ENCODE measurements at regions not wholly inside any gene's neighbourhood (a gene's known extent, or its start where the extent isn't known, plus 50 kb on each side); places are given as distances from the start of the nearest gene placed in this dataset.

DNA sequence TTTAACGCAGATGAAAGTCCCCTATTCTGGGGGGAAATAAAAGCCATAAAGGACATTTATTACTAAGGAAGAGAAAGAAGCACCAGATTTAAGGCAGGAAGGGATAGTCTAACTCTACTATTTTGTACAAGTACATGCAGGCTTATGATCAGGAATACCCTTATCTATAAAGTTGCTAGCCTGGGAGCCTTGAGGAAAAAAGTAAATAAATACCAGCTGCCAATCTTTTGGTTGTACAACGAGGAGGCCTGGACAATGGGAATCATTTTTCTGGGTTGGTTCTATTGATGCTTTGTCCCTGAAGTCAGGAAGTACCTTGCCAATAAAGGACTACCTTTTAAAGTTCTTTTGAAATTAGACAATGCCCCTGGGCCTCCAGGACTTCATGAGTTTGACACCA lies 367.8 kb downstream of the LMO4 start:
- H3K4me3 ChIP-seq, result no peak overlapping the region
- H3K27ac ChIP-seq, result no peak overlapping the region
- no peaks in the 10 kb centered on the region for H3K36me3 ChIP-seq
- H3K9me3 ChIP-seq (replicated peaks), result no peaks in the 10 kb centered on the region
- H3K4me1 ChIP-seq, result no peaks in the 10 kb centered on the region
- no peak for DNase-seq
- no peaks in the 10 kb centered on the region for H3K27me3 ChIP-seq

- H3K36me3 ChIP-seq, result no peaks in the 10 kb centered on the region
- no peak for DNase-seq
- no peaks in the 10 kb centered on the region for H3K9me3 ChIP-seq (replicated peaks)
- H3K4me1 ChIP-seq, result no peaks in the 10 kb centered on the region
- H3K4me3 ChIP-seq, result no peak overlapping the region
- no peaks in the 10 kb centered on the region for H3K27me3 ChIP-seq
- H3K27ac ChIP-seq, result no peak overlapping the region
These were observed 373.8 kb downstream of the LMO4 start for GRCh38 chr1:87702455-87702854.

DNA sequence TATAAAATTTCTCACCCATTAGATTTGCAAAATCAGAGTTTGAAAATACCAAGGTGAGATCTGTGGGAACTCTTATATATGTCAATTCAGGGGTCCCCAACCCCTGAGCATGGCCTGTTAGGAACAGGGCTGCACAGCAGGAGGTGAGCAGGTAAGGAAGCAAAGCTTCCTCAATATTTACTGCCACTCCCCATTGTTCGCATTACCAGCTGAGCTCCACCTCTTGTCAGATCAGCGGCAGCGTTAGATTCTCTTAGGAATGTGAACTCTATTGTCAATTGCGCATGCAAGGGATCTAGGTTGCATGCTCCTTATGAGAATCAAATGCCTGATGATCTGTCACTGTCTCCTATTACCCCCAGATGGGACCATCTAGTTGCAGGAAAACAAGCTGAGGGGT lies 376.6 kb downstream of the LMO4 start:
- no peaks in the 10 kb centered on the region for H3K27me3 ChIP-seq
- no peaks in the 10 kb centered on the region for H3K36me3 ChIP-seq
- H3K4me1 ChIP-seq, result no peaks in the 10 kb centered on the region
- no peak overlapping the region for H3K4me3 ChIP-seq
- no peak overlapping the region for H3K27ac ChIP-seq
- no peak for DNase-seq
- H3K9me3 ChIP-seq (replicated peaks), result no peaks in the 10 kb centered on the region

DNA sequence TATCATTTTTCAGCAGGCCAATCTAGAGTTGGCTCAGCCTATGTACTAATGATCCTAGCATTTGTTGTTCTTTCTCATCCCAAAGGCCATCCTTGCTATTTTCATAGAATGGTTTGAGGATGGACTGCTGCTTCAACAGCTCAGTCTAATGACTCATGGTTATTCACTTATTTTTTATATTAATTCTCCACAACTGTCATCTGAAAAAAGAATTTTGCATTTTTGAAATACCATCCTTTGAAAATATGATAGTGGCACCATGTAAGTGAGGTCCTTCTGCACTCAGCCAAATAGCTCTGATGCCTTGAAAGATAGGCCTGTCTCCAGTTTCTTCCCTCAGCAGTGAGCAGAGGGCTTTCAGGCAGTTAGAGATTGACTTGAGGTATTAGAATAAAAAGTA lies 377.5 kb downstream of the LMO4 start:
- no peak for DNase-seq
- no peak overlapping the region for H3K4me3 ChIP-seq
- no peaks in the 10 kb centered on the region for H3K4me1 ChIP-seq
- H3K27me3 ChIP-seq, result no peaks in the 10 kb centered on the region
- H3K9me3 ChIP-seq (replicated peaks), result no peaks in the 10 kb centered on the region
- no peaks in the 10 kb centered on the region for H3K36me3 ChIP-seq
- H3K27ac ChIP-seq, result no peak overlapping the region

DNA sequence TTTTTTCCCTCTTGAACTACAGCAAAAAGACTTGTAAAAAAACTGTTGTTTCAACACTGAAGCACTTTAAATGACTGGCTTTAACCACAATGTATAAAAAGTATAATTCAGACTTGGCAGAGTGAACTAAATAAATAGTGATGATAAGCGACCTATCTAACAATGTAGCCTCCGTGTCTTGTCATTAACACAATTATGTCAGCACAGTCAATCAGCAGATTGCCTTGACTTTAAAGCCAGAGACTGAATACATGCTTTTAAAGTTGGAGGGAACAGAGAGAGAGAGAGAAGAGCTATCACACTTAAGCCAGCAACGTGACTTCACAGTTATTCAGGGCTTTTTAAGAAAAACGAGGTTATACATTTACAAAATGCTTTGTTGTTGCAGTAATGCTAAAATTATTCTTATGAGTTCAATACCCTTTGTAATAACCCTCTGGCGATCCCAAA lies 378.1 kb downstream of the LMO4 start:
- Histone ChIP-seq H3K4me1 (no peaks in the 10 kb centered on the region), H3K27me3 (no peaks in the 10 kb centered on the region), H3K9me3 (replicated peaks) (no peaks in the 10 kb centered on the region), H3K27ac (no peak overlapping the region), H3K36me3 (no peaks in the 10 kb centered on the region), H3K4me3 (no peak overlapping the region)
- no peak for DNase-seq

DNA sequence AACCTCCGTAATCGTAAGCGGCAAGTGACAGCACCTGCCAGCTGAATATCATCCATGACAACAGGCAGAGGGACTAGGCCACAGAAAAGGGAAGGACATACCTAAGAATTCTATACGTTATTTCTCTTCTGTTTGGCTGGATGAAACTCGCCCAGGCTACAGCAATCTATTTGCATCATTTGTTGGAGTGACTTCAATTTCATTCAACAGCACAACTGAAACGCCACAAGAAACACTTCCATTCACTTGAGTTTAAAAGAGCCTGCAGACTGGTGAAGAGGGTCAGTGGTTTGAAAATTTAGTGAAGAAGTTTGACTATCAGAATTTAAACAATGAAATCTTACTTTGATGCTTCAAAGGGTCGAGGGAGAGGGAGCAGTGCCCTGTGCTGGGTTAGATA lies 378.7 kb downstream of the LMO4 start:
- Histone ChIP-seq H3K36me3 (no peaks in the 10 kb centered on the region), H3K27ac (no peak overlapping the region), H3K9me3 (replicated peaks) (no peaks in the 10 kb centered on the region), H3K4me3 (no peak overlapping the region), H3K27me3 (no peaks in the 10 kb centered on the region), H3K4me1 (no peaks in the 10 kb centered on the region)
- no peak for DNase-seq

- Histone ChIP-seq H3K27ac (no peak overlapping the region), H3K4me1 (no peaks in the 10 kb centered on the region), H3K27me3 (no peaks in the 10 kb centered on the region), H3K36me3 (no peaks in the 10 kb centered on the region), H3K4me3 (no peak overlapping the region), H3K9me3 (replicated peaks) (no peaks in the 10 kb centered on the region)
- no peak for DNase-seq
These were observed 383.8 kb downstream of the LMO4 start for GRCh38 chr1:87712261-87713010.

DNA sequence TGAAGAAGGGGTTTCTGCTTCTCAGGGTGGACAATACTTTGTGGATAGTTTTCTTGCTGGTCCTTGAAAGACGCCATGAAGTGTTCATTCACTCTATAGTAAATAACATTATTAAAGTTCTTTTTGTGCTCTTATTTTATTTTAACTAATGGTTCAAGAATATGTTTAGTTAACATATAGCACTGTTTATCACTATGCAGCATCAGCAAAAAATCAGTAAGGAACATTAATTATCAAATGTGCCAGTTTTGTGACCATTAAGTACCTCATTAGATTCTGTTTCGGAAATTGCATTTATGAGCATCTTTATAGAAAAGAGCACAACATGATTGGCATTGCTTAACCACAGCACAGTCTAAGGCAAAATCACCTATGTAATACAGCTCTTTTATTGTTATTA lies 385.6 kb downstream of the LMO4 start:
- H3K4me1 ChIP-seq, result no peaks in the 10 kb centered on the region
- H3K36me3 ChIP-seq, result no peaks in the 10 kb centered on the region
- H3K4me3 ChIP-seq, result no peak overlapping the region
- H3K9me3 ChIP-seq (replicated peaks), result no peaks in the 10 kb centered on the region
- DNase-seq, result no peak
- no peaks in the 10 kb centered on the region for H3K27me3 ChIP-seq
- no peak overlapping the region for H3K27ac ChIP-seq

- no peak overlapping the region for H3K27ac ChIP-seq
- no peak for DNase-seq
- no peaks in the 10 kb centered on the region for H3K36me3 ChIP-seq
- H3K27me3 ChIP-seq, result no peaks in the 10 kb centered on the region
- H3K9me3 ChIP-seq (replicated peaks), result no peaks in the 10 kb centered on the region
- no peak overlapping the region for H3K4me3 ChIP-seq
- no peaks in the 10 kb centered on the region for H3K4me1 ChIP-seq
These were observed 386.4 kb downstream of the LMO4 start for GRCh38 chr1:87715052-87715451.

DNA sequence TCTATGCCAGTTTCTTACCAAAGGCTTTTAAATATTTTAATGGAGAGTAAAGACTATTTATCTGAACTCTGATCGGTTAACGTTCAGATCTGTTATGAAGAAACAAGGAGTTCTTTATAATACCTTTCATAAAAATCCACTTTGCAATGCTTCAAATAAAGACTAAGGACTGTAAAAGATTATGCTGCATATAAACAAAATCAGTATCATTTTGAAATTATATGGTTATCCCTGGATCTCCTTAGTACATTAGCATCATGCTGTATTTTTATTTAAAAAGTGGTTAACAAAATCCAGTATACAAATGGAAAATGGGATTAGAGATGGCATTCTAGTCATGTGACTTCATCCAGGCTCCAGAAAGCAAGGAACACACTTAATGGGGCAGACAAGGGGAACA lies 386.8 kb downstream of the LMO4 start:
- Histone ChIP-seq H3K9me3 (replicated peaks) (no peaks in the 10 kb centered on the region), H3K4me3 (no peak overlapping the region)

DNA sequence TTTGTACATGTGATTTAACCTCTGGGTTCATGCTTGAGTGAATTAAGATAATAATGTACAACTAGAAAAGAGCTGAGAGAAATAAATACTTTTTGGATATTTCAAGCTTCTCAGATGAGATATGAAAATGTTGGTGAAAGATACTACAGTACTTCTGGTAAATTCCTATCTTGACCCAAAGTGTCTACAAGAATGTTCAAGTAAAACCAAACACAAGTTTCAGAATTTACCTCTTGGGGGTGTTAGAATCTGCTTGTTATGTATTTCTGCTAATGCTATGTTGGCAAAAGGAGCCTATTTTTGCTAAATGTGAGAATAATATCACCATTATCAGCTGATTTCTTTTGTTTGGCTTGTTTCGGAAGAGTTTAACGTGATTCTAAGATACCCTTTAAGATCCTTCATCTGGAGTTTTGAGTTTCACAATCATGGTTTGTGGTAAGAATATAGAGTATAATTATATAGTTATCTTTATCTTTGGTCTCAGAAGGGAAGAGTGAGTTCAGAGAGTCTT lies 388.5 kb downstream of the LMO4 start:
- no peaks in the 10 kb centered on the region for H3K36me3 ChIP-seq
- H3K4me1 ChIP-seq, result no peaks in the 10 kb centered on the region
- H3K27me3 ChIP-seq, result no peaks in the 10 kb centered on the region
- no peak for DNase-seq
- H3K4me3 ChIP-seq, result no peak overlapping the region
- no peak overlapping the region for H3K27ac ChIP-seq
- no peaks in the 10 kb centered on the region for H3K9me3 ChIP-seq (replicated peaks)

More for the DNA sequence above, 386.8 kb downstream of the LMO4 start:
- Histone ChIP-seq H3K27ac (no peak overlapping the region), H3K4me1 (no peaks in the 10 kb centered on the region), H3K36me3 (no peaks in the 10 kb centered on the region), H3K27me3 (no peaks in the 10 kb centered on the region)
- DNase-seq, result no peak

DNA sequence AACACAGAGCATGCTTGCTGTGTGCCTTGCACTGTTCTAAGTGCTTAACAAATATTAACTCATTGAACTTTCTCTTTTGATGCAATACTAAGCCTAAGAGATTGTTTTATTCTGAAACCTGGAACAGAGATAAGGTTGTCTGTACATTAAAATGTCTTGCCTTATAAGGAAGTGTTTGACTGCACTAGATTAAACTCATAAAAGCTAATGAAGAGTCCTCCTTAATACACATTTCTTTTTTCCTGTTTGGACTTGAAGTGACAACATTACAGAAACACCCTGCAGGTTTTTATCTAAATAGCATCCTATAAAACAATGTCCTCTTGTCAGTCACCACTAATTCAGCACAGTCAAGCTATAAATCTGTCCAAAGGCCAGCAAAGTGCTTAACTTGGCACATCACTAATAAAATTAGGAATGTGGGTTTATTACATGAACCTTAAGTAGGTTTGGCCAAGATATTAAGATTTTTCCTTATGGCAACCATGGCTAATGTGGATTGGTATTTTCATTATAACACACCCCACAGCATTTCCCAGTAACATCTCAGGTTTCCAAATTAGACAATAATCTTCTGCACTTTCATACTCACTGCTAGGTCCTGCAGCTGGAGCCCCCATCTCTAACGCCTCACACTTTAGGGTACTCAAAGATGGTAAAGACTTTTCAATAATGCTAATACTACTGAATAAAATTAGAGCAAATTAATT lies 389.7 kb downstream of the LMO4 start:
- H3K36me3 ChIP-seq, result no peaks in the 10 kb centered on the region
- H3K27ac ChIP-seq, result no peak overlapping the region
- no peak overlapping the region for H3K4me3 ChIP-seq
- H3K4me1 ChIP-seq, result no peaks in the 10 kb centered on the region
- H3K9me3 ChIP-seq (replicated peaks), result no peaks in the 10 kb centered on the region
- H3K27me3 ChIP-seq, result no peaks in the 10 kb centered on the region
- DNase-seq, result peak in 1 of 2 experiments; percentile 4

GRCh38 chr1:87719658-87720057 lies 391.0 kb downstream of the LMO4 start:
- no peak overlapping the region for H3K4me3 ChIP-seq
- H3K27ac ChIP-seq, result no peak overlapping the region
- H3K4me1 ChIP-seq, result no peaks in the 10 kb centered on the region
- no peaks in the 10 kb centered on the region for H3K9me3 ChIP-seq (replicated peaks)
- H3K36me3 ChIP-seq, result no peaks in the 10 kb centered on the region
- DNase-seq, result no peak
- no peaks in the 10 kb centered on the region for H3K27me3 ChIP-seq

- Histone ChIP-seq H3K4me1 (no peaks in the 10 kb centered on the region), H3K9me3 (replicated peaks) (no peaks in the 10 kb centered on the region), H3K36me3 (no peaks in the 10 kb centered on the region), H3K27ac (no peak overlapping the region), H3K4me3 (no peak overlapping the region), H3K27me3 (no peaks in the 10 kb centered on the region)
- no peak for DNase-seq
These were observed 391.9 kb downstream of the LMO4 start for GRCh38 chr1:87720561-87720960.

- H3K9me3 ChIP-seq (replicated peaks), result no peaks in the 10 kb centered on the region
- H3K36me3 ChIP-seq, result no peaks in the 10 kb centered on the region
- no peak overlapping the region for H3K4me3 ChIP-seq
- no peaks in the 10 kb centered on the region for H3K27me3 ChIP-seq
- no peak overlapping the region for H3K27ac ChIP-seq
- DNase-seq, result no peak
- no peaks in the 10 kb centered on the region for H3K4me1 ChIP-seq
These were observed 394.5 kb downstream of the LMO4 start for GRCh38 chr1:87723193-87723592.

Measured in SJCRH30 (cell line).